ENCODE measurements at regions not wholly inside any gene's neighbourhood (a gene's known extent, or its start where the extent isn't known, plus 50 kb on each side); places are given as distances from the start of the nearest gene placed in this dataset.

DNA sequence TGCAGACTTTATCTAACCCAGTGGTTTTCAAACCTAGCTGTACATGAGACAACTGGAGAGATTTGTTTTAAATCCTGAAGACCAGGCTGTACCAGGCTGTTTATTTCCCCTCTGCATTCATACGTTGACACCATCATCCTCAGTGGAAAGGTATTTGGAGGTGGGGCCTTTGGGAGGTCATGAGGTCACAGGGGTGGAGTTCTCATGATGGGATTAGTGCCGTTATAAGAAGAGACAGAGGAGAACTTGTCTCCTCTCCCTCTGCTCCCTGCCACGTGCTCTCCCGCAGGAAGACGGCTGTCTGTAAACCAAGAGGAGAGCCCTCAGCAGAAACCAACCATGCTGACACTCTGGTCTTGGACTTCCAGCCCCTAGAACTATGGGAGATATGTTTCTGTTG lies 165.4 kb downstream of the ADSS2 start:
- Histone ChIP-seq H3K27me3 (ENCODE audit: control insufficient read depth in 3 of 3, insufficient read depth in 3 of 3, low read length in 2 of 3) (no peaks in the 10 kb centered on the region), H3K4me3 (no peak overlapping the region), H3K4me1 (ENCODE audit: control insufficient read depth in 5 of 5, insufficient read depth in 5 of 5, low read length in 5 of 5) (no peaks in the 10 kb centered on the region), H3K9ac (ENCODE audit: insufficient read depth in 1 of 2, low read length in 2 of 2) (no peak overlapping the region), H3K36me3 (ENCODE audit: control insufficient read depth in 4 of 4, insufficient read depth in 4 of 4, low read length in 4 of 4) (no peaks in the 10 kb centered on the region), H3K27ac (ENCODE audit: low read depth in 1 of 2, low read length in 1 of 2) (no peak overlapping the region), H3K9me3 (ENCODE audit: control insufficient read depth in 4 of 4, insufficient read depth in 3 of 4, low read length in 3 of 4) (peaks cover 0 to 3% (median 0%) of the 10 kb centered on the region in 4 donors)
- no peak for DNase-seq
- TF ChIP-seq, protein P1, sequence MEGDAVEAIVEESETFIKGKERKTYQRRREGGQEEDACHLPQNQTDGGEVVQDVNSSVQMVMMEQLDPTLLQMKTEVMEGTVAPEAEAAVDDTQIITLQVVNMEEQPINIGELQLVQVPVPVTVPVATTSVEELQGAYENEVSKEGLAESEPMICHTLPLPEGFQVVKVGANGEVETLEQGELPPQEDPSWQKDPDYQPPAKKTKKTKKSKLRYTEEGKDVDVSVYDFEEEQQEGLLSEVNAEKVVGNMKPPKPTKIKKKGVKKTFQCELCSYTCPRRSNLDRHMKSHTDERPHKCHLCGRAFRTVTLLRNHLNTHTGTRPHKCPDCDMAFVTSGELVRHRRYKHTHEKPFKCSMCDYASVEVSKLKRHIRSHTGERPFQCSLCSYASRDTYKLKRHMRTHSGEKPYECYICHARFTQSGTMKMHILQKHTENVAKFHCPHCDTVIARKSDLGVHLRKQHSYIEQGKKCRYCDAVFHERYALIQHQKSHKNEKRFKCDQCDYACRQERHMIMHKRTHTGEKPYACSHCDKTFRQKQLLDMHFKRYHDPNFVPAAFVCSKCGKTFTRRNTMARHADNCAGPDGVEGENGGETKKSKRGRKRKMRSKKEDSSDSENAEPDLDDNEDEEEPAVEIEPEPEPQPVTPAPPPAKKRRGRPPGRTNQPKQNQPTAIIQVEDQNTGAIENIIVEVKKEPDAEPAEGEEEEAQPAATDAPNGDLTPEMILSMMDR (IDR thresholded peaks at IDR 0.05; ENCODE audit: control extremely low read depth, extremely low read depth): no peak
- ATAC-seq (ENCODE audit: insufficient read depth, low FRiP score): no peak
- 77 to 80% methylated on average over 5 of the region's 5 CpGs for WGBS, 2 donors

DNA sequence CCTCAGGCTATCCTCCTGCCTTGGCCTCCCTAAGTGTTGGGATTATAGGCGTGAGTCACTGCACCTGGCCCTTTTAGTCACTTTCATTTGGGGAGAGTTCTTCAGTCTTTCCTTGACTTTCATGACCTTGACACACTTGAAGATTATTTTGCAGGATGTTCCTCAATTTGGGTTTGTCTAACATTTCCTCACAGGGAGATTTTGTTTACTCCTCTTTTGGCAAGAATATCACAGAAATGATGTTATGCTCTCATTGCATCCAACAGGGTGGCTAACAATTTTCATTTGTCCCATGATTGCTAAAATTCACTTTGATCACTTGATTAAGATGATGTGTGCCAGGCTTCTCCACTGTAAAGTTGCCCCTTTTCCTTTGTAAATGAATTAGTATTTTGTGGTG lies 164.0 kb downstream of the ADSS2 start:
- DNase-seq: no peak
- WGBS, 2 donors: 83% methylated on average over 1 of the region's 1 CpG
- H3K9ac ChIP-seq (ENCODE audit: insufficient read depth in 1 of 2, low read length in 2 of 2): no peak overlapping the region

DNA sequence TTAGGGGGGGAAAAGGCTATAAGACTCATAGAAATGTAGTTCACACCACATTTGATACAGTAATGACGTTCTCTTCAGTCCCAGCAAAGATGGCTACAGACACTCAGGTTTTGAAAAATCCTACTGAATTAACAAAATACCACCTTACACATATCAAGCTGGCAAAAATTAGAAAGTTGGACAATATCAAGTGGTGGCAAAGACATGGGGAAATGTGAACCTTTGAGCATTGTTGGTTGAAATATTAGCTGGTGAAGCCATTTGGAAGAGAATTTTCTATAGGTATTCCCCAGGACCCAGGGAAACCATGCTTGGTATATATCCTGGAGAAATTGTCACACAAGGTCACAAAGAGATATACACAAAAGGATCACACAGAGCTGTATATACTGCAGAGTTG lies 163.0 kb downstream of the ADSS2 start:
- Histone ChIP-seq H3K9ac (ENCODE audit: insufficient read depth in 1 of 2, low read length in 2 of 2) (no peak overlapping the region), H3K9me3 (ENCODE audit: control insufficient read depth in 4 of 4, insufficient read depth in 3 of 4, low read length in 3 of 4) (peaks cover 0 to 3% (median 0%) of the 10 kb centered on the region in 4 donors), H3K36me3 (ENCODE audit: control insufficient read depth in 4 of 4, insufficient read depth in 4 of 4, low read length in 4 of 4) (no peaks in the 10 kb centered on the region), H3K4me3 (no peak overlapping the region), H3K27ac (ENCODE audit: low read depth in 1 of 2, low read length in 1 of 2) (no peak overlapping the region), H3K4me1 (ENCODE audit: control insufficient read depth in 5 of 5, insufficient read depth in 5 of 5, low read length in 5 of 5) (no peaks in the 10 kb centered on the region), H3K27me3 (ENCODE audit: control insufficient read depth in 3 of 3, insufficient read depth in 3 of 3, low read length in 2 of 3) (no peaks in the 10 kb centered on the region)
- DNase-seq (no peak), ATAC-seq (ENCODE audit: insufficient read depth, low FRiP score) (no peak)
- TF ChIP-seq, protein P1 (IDR thresholded peaks at IDR 0.05; ENCODE audit: control extremely low read depth, extremely low read depth): no peak
- WGBS, 2 donors: 97 to 100% methylated on average over 1 of the region's 1 CpG

More for the DNA sequence above, 164.0 kb downstream of the ADSS2 start:
- no peak for ATAC-seq (ENCODE audit: insufficient read depth, low FRiP score)
- no peak overlapping the region for H3K4me3 ChIP-seq
- H3K36me3 ChIP-seq (ENCODE audit: control insufficient read depth in 4 of 4, insufficient read depth in 4 of 4, low read length in 4 of 4): no peaks in the 10 kb centered on the region
- no peaks in the 10 kb centered on the region for H3K4me1 ChIP-seq (ENCODE audit: control insufficient read depth in 5 of 5, insufficient read depth in 5 of 5, low read length in 5 of 5)
- H3K27ac ChIP-seq (ENCODE audit: low read depth in 1 of 2, low read length in 1 of 2): no peak overlapping the region
- peaks cover 0 to 3% (median 0%) of the 10 kb centered on the region in 4 donors for H3K9me3 ChIP-seq (ENCODE audit: control insufficient read depth in 4 of 4, insufficient read depth in 3 of 4, low read length in 3 of 4)
- no peaks in the 10 kb centered on the region for H3K27me3 ChIP-seq (ENCODE audit: control insufficient read depth in 3 of 3, insufficient read depth in 3 of 3, low read length in 2 of 3)
- TF ChIP-seq, protein P1 (IDR thresholded peaks at IDR 0.05; ENCODE audit: control extremely low read depth, extremely low read depth): no peak

Measured in lung (tissue), 11 donors.